ENCODE measurements at regions not wholly inside any gene's neighbourhood (a gene's known extent, or its start where the extent isn't known, plus 50 kb on each side); places are given as distances from the start of the nearest gene placed in this dataset.
"Not testable (repeated sequence)": the region's sequence is repeated elsewhere in the genome, so short reads cannot be mapped to it uniquely, and the experiment has no call there.

DNA sequence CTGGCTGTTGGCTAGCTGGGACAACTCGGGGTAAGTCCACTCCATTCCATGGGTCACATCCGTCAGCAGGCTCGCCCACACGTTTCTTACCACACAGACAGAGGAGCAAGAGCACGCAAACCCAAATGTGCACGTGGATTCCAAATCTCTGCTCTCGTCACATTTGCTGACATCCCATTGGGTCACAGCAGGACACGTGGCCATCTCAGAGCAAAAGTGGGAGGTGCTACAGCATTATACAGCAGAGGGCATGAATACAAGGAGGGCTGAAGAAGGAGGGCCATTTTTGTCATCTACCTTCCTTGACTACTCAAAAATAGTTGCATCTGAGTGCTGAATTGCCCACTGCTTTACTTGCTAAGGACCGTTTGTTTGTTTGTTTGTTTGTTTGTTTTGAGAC, 84.7 kb downstream of the RBBP6 start:
- no peak for DNase-seq

- DNase-seq = no peak
These were observed 86.9 kb downstream of the RBBP6 start for GRCh38 chr16:24626256-24626655.

DNA sequence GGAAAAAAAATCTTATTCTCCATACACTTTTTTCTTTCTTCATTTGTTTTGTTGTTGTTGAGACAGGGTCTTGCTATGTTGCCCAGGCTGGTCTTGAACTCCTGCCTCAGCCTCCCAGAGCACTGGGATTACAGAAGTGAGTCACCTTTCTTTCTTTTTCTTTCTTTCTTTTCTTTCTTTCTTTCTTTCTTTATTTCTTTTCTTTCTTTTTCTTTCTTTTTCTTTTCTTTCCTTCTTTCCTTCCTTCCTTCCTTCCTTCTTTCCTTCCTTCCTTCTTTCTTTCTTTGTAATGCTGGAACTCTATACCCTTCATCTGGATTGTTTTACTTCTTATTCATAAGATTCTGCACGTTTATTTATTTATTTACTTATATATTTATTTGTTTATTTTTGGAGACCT, 94.5 kb upstream of the TNRC6A start:
- DNase-seq = no peak

DNA sequence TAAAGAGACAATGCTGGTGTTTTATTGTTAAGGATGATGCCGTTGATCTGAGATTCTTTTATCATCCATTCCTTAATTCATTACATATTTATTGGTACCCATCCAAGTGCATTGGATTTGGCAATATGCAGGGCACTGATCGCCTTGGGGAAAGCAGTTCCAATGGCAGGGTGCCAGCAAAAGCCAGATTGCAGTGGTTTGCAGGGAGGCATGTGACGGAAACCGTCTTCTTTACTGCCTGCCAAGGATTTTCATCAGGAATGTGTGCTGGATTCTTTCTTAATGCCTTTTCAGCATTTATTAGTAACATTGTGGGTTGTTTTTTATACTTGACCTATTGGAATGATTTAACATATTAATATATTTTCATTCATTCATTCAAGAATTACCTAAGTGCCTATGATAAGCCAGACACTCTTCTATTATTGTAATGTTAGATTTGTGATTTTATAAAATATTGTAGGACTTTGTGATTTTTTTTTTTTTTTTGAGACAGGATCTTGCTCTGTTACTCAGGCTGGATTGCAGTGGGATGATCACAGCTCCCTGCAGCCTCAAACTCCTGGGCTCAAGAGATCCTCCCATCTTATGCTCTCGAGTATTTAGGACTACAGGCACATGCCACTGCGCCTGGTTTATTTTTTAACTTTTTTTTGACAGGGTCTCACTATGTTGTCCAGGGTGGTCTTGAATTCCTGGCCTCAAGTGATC, 93.4 kb upstream of the TNRC6A start:
- DNase-seq = peak; percentile 69

- DNase-seq = no peak
These were observed 89.7 kb upstream of the TNRC6A start for GRCh38 chr16:24639769-24640168.

DNA sequence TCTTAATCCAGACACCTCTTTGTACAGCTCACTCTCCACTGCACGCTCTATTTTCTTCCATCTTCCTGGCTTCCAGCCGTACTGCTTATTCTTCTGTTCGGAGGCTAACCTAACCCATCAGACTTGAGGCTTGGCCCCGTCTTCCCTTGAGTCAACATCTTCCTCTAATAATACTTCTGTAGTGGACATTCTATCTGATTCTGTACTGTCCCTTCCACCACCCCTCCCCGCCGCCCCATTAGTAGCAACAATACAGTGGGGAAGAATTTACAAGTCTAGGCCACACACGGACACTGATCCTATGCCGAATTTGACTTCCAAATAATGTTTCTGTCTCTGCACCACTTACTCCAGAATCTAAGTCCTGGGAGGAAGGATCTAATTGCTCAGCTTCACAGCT, 86.0 kb upstream of the TNRC6A start:
- DNase-seq = no peak

DNA sequence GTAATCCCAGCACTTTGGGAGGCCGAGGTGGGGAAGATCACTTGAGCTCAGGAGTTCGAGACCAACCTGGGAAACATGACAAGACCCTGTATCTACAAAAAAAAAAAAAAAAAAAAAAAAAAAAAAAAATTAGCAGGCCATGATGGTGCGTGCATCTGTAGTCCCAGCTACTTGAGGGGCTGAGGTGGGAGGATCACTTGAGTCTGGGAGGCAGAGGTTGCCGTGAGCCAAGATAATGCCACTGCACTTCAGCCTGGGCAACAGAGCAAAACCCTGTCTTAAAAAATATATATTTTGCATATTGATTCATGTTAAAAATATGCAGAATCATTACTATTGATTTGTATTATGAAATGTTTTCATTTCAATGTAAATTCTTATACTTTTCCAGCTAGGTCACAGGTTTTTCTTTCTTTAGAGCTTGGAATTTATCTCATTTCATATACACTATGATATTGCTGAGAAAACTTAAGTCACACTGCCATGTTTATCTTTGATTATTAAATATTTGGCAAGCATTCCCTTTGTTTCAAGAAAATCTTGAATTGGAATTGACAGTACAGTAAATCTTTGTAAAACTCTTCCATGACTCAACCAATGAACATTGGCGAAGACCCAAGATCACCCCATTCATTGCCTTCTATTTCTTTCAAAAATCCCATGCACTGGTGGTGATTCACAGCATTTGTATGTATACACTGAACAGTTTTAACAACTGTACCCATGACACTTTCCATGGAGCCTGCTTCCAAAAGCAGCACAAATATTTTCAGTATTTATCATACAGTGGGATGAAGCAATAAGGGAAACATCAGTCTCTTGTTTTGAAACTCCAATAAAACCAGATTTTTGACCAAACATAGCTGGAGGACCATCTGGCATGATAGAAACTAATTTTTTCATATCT, 83.5 kb upstream of the TNRC6A start:
- DNase-seq = no peak

DNA sequence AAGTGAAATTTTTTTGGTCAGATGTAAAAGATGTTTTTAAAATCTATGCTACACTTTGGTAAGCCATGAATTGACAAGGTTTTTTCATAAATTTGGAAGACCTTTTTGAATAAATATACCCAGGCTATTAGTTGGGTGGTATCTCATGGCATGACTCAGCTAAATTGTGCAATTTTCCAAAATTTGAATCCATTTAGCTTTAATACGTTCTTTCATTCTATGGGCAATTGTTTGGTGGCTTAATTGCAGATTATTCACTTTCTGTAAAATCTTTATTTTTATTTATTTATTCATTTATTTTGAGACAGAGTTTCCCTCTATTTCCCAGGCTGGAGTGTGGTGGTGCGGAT, 82.8 kb upstream of the TNRC6A start:
- DNase-seq = no peak

DNA sequence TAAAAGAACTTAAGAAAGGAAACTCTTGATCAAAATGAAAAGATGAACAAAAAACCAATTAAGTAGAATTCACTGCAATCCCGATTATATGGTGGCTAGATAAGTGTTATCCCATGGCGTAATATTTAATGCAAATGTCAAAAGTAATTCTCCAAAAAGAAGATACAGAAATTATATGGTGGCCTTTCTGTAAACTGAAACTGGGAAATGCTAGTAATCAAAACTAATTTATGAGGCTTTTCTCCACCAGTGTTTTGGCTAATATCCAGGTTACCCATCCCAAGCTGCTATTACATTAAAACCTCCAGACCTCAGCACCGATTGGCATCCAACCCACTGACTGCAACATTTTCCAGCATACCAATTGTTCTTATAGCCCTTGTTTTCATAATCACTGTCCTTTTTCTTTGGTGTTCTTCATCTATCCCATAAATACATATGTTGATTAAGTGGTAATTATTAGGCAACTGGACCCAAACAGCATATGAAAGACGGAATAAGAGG, 77.2 kb upstream of the TNRC6A start:
- no peak for DNase-seq

- DNase-seq = no peak
These were observed 76.6 kb upstream of the TNRC6A start for GRCh38 chr16:24652803-24653202.

DNA sequence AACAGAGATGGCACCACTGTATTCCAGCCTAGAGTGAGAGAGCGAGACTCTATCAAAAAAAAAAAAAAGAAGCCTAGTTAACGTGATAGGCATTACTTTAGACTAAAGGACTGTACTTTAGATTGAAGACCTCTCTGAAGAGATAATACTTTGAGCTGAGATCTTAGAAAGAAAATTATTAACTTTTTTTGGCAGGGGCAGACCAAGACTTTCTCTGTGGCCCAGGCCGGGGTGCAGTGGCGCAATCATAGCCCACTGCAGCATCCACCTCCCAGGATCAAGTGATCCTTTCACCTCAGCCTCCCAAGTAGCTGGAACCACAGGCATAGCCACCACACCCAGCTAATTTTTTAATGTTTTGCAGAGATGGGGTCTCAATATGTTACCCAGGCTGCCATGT, 75.7 kb upstream of the TNRC6A start:
- DNase-seq = no peak

DNA sequence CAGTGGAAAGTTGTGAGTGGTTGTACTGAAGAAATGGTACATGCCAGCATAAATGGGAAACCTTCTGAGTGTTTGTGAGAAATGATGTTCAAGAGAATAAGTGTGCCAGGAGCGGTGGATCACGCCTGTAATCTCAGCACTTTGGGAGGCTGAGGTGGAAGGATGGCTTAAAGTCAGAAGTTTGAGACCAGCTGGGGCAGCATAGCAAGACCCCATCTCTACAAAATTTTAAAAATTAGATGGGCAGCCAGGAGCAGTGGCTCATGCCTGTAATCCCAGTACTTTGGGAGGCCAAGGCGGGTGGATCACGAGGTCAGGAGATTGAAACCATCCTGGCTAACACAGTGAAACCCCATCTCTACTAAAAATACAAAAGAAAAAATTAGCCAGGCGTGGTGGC, 63.5 kb upstream of the TNRC6A start:
- not testable (repeated sequence) for DNase-seq

GRCh38 chr16:24667244-24667764, 62.1 kb upstream of the TNRC6A start:
- no peak for DNase-seq

DNA sequence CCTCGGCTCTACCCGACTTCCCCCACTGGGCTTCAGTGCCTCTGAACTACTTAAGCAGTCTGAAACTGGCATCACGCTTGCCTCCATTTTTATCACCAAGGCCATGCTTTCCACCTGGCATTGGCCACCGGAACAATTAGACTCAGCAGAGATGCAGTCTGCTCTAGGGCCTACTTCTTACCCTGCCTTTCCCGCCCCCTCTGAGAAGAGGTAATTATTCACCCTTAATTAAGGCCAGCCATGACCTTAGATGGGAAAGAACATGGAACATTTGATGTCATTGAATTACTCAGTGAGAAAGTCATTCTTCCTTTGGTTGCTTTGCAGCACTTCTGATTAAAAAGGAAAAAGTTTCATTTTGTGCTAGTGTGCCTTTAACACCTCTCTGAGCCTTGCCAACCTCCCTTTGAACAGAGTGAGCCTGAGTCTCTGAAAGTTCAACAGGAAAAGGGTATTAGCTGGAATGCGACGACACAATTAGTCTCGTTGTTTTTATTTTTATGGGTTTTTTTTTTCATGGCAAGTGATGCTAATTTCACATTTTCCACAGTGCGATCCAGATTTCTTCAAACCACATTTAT, 60.9 kb upstream of the TNRC6A start:
- DNase-seq = peak; percentile 43

GRCh38 chr16:24670623-24671454, 58.6 kb upstream of the TNRC6A start:
- peak; percentile 74 for DNase-seq

DNA sequence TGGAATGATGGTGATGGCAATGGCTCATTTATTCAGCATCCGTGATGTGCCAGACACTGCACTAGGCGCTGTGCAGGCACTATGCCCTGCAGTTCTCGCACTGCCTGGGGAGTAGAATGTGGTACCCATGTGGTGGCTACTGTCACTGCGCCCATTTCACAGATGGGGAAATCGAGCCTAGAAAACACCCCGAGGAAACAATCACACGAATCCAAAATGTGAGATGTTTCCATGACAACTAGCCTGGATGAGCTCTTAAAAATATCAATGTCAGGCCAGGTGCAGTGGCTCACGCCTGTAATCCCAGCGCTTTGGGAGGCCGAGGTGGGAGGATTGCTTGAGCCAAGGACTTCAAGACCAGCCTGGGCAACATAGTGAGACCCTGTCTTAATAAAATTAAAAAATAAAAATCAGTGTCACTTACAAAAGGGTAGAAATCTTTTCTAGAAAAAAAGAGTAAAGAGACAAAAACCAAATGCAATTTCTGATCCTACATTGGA, 57.9 kb upstream of the TNRC6A start:
- DNase-seq = no peak

DNA sequence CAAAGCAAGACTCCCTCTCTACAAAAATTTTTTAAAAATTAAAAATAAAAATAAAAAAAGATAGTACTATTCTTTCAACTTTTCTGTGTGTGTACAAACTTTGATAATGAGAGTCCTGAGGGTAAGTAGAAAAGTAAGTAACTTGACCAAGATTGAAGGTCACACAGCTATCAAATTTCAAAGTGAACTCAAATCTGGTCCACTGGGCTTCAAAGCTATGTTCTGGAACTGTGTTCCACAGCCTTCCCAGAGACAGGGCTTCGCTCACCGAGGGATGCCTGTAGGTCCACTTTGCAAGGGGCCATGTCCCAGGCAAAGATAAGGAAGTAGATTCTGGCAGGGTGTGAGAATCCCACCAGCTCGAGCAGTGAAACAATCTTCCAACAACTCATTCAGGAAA, 56.3 kb upstream of the TNRC6A start:
- DNase-seq = no peak

- no peak for DNase-seq
These were observed 54.6 kb upstream of the TNRC6A start for GRCh38 chr16:24674877-24675276.

DNA sequence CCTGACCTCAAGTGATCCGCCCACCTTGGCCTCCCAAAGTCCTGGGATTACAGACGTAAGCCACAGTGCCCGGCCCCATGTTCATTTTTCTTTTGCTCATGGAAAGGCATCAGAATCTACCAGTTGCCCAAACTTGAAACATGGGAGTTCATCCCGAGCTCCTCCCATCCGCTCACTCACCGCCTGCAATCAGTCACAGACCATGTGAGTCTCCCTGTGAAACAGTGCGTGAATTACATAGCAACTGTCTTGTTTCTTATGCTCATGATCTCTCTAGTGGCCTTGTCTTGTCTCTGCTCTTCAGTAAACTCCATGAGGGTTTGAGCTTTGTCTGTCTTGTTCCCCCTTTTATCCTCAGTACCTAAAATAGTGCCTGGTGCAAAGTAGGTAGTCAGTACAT, 52.1 kb upstream of the TNRC6A start:
- DNase-seq = no peak

All from right hindlimb (tissue), 1 donor.